ENCODE measurements at regions not wholly inside any gene's neighbourhood (a gene's known extent, or its start where the extent isn't known, plus 50 kb on each side); places are given as distances from the start of the nearest gene placed in this dataset.
A peak's percentile ranks its signal among the peaks of the same experiment; 100 is the strongest.

DNA sequence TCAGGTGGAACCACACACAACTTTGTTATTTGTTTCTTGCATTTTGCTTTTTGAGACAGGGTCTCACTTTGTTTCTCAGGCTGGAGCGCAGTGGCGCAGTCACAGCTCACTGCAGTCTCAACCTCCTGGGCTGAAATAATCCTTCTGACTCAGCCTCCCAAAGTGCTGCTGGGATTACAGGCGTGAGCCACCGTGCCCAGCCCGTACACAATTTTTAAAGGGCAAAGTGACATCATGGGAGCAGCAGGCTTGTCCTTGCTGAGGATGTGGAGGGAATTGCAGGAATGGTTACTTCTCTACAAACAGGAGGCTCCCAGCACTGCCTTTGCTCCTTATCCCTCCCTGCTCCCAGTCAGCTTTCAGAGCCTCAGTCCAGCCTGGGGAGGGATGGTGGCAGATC, 355.9 kb upstream of the KLHL29 start:
- Mint-ChIP-seq H3K9me3 (no peaks in the 10 kb centered on the region), H3K27ac (no peak overlapping the region), H3K27me3 (peaks cover 12% of the 10 kb centered on the region), H3K36me3 (peaks cover 4% of the 10 kb centered on the region), H3K4me1 (ENCODE audit: unreplicated experiment) (peaks cover 16% of the 10 kb centered on the region), H3K4me3 (no peak overlapping the region)
- TF ChIP-seq, protein P1, sequence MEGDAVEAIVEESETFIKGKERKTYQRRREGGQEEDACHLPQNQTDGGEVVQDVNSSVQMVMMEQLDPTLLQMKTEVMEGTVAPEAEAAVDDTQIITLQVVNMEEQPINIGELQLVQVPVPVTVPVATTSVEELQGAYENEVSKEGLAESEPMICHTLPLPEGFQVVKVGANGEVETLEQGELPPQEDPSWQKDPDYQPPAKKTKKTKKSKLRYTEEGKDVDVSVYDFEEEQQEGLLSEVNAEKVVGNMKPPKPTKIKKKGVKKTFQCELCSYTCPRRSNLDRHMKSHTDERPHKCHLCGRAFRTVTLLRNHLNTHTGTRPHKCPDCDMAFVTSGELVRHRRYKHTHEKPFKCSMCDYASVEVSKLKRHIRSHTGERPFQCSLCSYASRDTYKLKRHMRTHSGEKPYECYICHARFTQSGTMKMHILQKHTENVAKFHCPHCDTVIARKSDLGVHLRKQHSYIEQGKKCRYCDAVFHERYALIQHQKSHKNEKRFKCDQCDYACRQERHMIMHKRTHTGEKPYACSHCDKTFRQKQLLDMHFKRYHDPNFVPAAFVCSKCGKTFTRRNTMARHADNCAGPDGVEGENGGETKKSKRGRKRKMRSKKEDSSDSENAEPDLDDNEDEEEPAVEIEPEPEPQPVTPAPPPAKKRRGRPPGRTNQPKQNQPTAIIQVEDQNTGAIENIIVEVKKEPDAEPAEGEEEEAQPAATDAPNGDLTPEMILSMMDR (conservative IDR thresholded peaks at IDR 0.05) = no peak
- no peak for DNase-seq (ENCODE audit: extremely low spot score, unreplicated experiment)

DNA sequence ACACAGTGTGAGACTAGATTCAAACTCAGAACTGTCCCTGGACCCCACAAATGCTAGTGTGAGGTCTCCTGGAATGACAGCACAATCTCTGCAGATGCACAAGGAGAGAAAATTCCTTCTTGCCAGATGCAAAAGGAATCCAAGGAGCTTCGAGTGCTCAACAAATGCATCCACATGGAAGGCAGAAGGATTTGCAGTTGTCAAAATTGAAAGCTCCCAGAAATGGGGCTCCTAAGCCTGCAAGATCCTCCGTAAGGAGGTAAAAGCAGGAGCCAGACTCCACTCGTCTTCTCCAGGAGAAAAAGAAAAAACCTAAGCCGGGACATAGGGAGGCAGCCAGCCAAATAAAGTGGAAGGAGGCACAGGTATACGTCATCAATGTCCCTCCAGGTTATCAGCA, 355.0 kb upstream of the KLHL29 start:
- Mint-ChIP-seq H3K9me3 (no peaks in the 10 kb centered on the region), H3K27ac (no peak overlapping the region), H3K27me3 (peaks cover 12% of the 10 kb centered on the region), H3K4me1 (ENCODE audit: unreplicated experiment) (peaks cover 17% of the 10 kb centered on the region), H3K4me3 (no peak overlapping the region), H3K36me3 (peaks cover 4% of the 10 kb centered on the region)
- DNase-seq (ENCODE audit: extremely low spot score, unreplicated experiment) = no peak
- TF ChIP-seq, protein P1 (conservative IDR thresholded peaks at IDR 0.05) = no peak

DNA sequence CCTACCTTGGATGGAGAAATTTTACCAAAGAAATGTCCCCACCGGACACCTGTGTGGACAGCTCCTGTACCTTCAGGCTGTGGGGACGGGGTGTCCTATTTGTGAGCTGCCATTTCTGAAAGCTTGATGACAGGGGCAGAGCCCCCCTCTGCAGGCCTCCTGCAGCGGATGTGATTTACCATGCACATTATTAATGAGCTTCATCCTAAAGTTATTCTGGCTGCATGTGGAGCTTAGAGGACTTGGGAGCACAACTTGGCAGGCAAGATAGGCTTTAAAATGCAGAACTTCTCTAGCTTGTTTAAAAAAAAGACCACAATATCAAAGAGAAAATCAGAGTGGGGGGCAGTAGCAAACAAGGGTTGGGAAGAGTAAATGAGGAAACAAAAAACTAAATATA, 350.0 kb upstream of the KLHL29 start:
- Mint-ChIP-seq H3K27me3 (peaks cover 5% of the 10 kb centered on the region), H3K36me3 (peaks cover 4% of the 10 kb centered on the region), H3K27ac (no peak overlapping the region), H3K9me3 (no peaks in the 10 kb centered on the region), H3K4me1 (ENCODE audit: unreplicated experiment) (peaks cover 12% of the 10 kb centered on the region), H3K4me3 (no peak overlapping the region)
- DNase-seq (ENCODE audit: extremely low spot score, unreplicated experiment) = no peak
- TF ChIP-seq, protein P1 (conservative IDR thresholded peaks at IDR 0.05) = no peak

DNA sequence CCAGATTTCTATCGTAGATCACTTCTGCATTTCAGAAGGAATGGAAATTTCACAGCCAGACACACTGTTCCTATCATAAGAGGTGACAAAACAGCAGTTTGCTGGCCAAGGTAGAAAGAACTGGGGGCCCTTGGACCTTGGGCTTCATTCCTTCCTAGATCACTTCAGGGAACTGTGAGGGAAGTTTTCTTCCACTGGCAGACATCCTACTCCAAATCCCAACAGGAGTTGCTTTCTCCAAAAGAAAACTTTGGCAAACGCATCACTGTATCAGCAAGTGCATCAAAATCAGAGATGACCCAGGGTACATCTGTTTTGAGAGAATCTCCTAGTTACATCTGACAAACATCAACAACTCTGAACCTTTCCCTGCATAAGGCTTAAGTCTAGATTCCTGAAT, 348.4 kb upstream of the KLHL29 start:
- H3K4me1 Mint-ChIP-seq (ENCODE audit: unreplicated experiment) = peaks cover 22% of the 10 kb centered on the region
- TF ChIP-seq, protein P1 (conservative IDR thresholded peaks at IDR 0.05) = no peak
- H3K27me3 Mint-ChIP-seq = peaks cover 3% of the 10 kb centered on the region
- H3K9me3 Mint-ChIP-seq = no peaks in the 10 kb centered on the region
- no peak for DNase-seq (ENCODE audit: extremely low spot score, unreplicated experiment)
- H3K4me3 Mint-ChIP-seq = no peak overlapping the region
- H3K27ac Mint-ChIP-seq = no peak overlapping the region
- H3K36me3 Mint-ChIP-seq = peaks cover 4% of the 10 kb centered on the region

DNA sequence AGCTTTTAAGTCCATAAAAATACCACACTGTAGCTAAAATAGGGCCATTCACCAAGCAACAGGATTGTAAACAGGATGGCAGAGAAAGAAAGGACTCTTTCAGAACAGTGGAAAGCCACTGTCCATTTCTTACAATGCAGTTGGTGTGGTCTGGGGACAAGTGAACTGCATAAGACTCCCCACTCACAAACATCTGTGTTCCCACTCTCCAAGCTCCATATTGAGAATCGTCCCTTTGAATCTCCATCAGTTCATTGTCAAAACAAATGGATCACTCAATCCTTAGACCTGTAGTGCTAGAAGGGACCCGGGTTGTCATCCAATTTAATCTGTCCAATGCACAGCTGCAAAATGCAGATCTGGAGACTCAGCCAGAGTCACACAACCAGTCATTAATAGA, 347.4 kb upstream of the KLHL29 start:
- no peak for DNase-seq (ENCODE audit: extremely low spot score, unreplicated experiment)
- Mint-ChIP-seq H3K4me3 (no peak overlapping the region), H3K4me1 (ENCODE audit: unreplicated experiment) (peaks cover 27% of the 10 kb centered on the region), H3K9me3 (peaks cover under 1% of the 10 kb centered on the region), H3K27ac (no peak overlapping the region), H3K36me3 (no peaks in the 10 kb centered on the region), H3K27me3 (no peaks in the 10 kb centered on the region)
- TF ChIP-seq, protein P1 (conservative IDR thresholded peaks at IDR 0.05) = no peak

DNA sequence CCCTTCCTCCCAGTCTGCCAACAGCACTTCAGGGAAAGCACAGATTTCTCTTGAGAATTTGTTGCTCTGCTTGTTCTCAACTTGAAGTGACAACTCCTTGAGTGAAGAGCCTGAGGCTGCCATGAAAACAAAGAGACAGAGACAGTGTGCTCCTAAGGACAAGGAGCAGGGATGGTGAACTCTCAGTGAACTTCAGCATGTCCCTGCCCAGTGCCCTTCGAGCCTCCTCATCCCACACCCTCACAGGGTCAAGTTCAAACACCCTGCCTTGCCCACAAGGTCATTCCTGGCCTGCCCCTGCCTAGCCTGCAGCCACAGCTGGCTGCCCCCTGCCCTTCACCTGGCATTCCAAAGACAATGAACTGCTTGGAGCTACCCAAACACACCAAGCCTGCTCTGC, 343.5 kb upstream of the KLHL29 start:
- Mint-ChIP-seq H3K27ac (no peak overlapping the region), H3K27me3 (no peaks in the 10 kb centered on the region), H3K9me3 (peaks cover 4% of the 10 kb centered on the region), H3K4me1 (ENCODE audit: unreplicated experiment) (peaks cover 22% of the 10 kb centered on the region), H3K4me3 (peak overlapping the region; percentile 37), H3K36me3 (no peaks in the 10 kb centered on the region)
- TF ChIP-seq, protein P1 (conservative IDR thresholded peaks at IDR 0.05) = no peak
- DNase-seq (ENCODE audit: extremely low spot score, unreplicated experiment) = no peak
